Prostate gland (tissue), 2 donors: ENCODE measurements at regions not wholly inside any gene's neighbourhood (a gene's known extent, or its start where the extent isn't known, plus 50 kb on each side); places are given as distances from the start of the nearest gene placed in this dataset.

Experiments
- CTCF ChIP-seq, 4 experiments: fragments of 200-600 bp in 2 of 4; fragments of 450-650 bp in 2 of 4; sonication (generic) in 2 of 4; IDR thresholded peaks; 1 replicate in 3 of 4; 2 replicates in 1 of 4; pipeline ENCODE4 v1.5.1; 2016 to 2019; ENCODE audit warnings: antibody characterized with exemption in 4 of 4, mild to moderate bottlenecking in 2 of 4, moderate library complexity in 2 of 4
- POLR2A ChIP-seq: fragments of 450-650 bp; IDR thresholded peaks from one replicate; pipeline ENCODE4 v1.6.1; 2016; ENCODE audit warnings: antibody characterized with exemption, mild to moderate bottlenecking
- POLR2AphosphoS5 ChIP-seq: sonication (generic); formaldehyde crosslinking; IDR thresholded peaks from one replicate; pipeline ENCODE4 v1.6.1; 2017; ENCODE audit warnings: antibody characterized with exemption

- TF ChIP-seq CTCF (IDR thresholded peaks at IDR 0.05), result no peak
- no peak for TF ChIP-seq POLR2A
- no peak for TF ChIP-seq POLR2AphosphoS5
These were observed 147.6 kb upstream of the TMEM168 start for GRCh38 chr7:112937651-112938415.
